PC-9 (cell line): ENCODE measurements at regions not wholly inside any gene's neighbourhood (a gene's known extent, or its start where the extent isn't known, plus 50 kb on each side); places are given as distances from the start of the nearest gene placed in this dataset.

Experiments used
- BruUV-seq: library from RNA; stranded (reverse); fragments of 400-500 nt; replicated peaks from 2 replicates; lab custom pipeline; 2021; lab: Mats Ljungman, UMichigan
- CTCF ChIA-PET: fragments of 300-600 bp; sonication (Branson Sonifier 250); formaldehyde crosslinking; loops from one replicate; lab custom pipeline; 2022; ENCODE audit warnings: antibody characterized with exemption; lab: Charles Lee
- POLR2A ChIA-PET: fragments of 300-600 bp; sonication (Branson Sonifier 250); formaldehyde crosslinking; loops from one replicate; lab custom pipeline; 2022; ENCODE audit warnings: antibody characterized with exemption; ENCODE audit not compliant: unreplicated experiment; lab: Charles Lee
- DNase-seq, 2 experiments: peaks; one replicate each; pipeline versions ENCODE4 v3.0.0 to v3.0.0-alpha.2; 2015 to 2022; ENCODE audit warnings: mixed read lengths in 1 of 2
- H2AFZ ChIP-seq: fragments of 200-600 bp; sonication (generic); 2 replicates; pipeline ENCODE4 v1.8.1; 2017; ENCODE audit warnings: antibody characterized with exemption
- H3F3A ChIP-seq: fragments of 200-600 bp; sonication (generic); 2 replicates; pipeline ENCODE4 v1.8.1; 2017; ENCODE audit warnings: antibody characterized with exemption, mild to moderate bottlenecking, low read depth; ENCODE audit not compliant: insufficient read depth
- H3K27ac ChIP-seq: fragments of 200-600 bp; sonication (generic); 2 replicates; pipeline ENCODE4 v1.6.1; 2016; ENCODE audit warnings: mixed run types
- H3K27me3 ChIP-seq: fragments of 200-600 bp; sonication (generic); 2 replicates; pipeline ENCODE4 v1.6.1; 2016; ENCODE audit warnings: low read depth, mixed run types; ENCODE audit not compliant: insufficient read depth
- H3K36me3 ChIP-seq: fragments of 200-600 bp; sonication (generic); 2 replicates; pipeline ENCODE4 v1.6.1; 2016; ENCODE audit warnings: low read depth, mixed run types
- H3K4me1 ChIP-seq: fragments of 200-600 bp; sonication (generic); replicated peaks from 2 replicates; pipeline ENCODE4 v1.6.1; 2016; ENCODE audit warnings: mixed run types; ENCODE audit not compliant: insufficient read depth
- H3K4me2 ChIP-seq: fragments of 200-600 bp; sonication (generic); 2 replicates; pipeline ENCODE4 v1.6.1; 2017; ENCODE audit warnings: mixed run types
- H3K4me3 ChIP-seq: fragments of 200-600 bp; sonication (generic); 2 replicates; pipeline ENCODE4 v1.6.1; 2016; ENCODE audit warnings: mixed run types
- H3K79me2 ChIP-seq: fragments of 200-600 bp; sonication (generic); 2 replicates; pipeline ENCODE4 v1.6.1; 2017; ENCODE audit warnings: low read depth, mixed run types
- H3K9me2 ChIP-seq: fragments of 200-600 bp; sonication (generic); 2 replicates; pipeline ENCODE4 v1.8.1; 2017; ENCODE audit warnings: mild to moderate bottlenecking; ENCODE audit not compliant: insufficient read depth
- H3K9me3 ChIP-seq: fragments of 200-600 bp; sonication (generic); 2 replicates; pipeline ENCODE4 v1.8.1; 2016; ENCODE audit warnings: low read depth; ENCODE audit not compliant: insufficient read depth
- H4K20me1 ChIP-seq: fragments of 200-600 bp; sonication (generic); 2 replicates; pipeline ENCODE4 v1.8.1; 2017; ENCODE audit not compliant: insufficient read depth
- CTCF ChIP-seq: fragments of 200-600 bp; sonication (generic); conservative IDR thresholded peaks from 2 replicates; pipeline ENCODE4 v1.6.1; 2017; ENCODE audit warnings: mixed run types, antibody characterized with exemption, mild to moderate bottlenecking, moderate library complexity
- EZH2 ChIP-seq: fragments of 200-600 bp; sonication (generic); IDR thresholded peaks from 2 replicates; pipeline ENCODE4 v1.8.0; 2017; ENCODE audit warnings: antibody characterized with exemption, low read depth
- intact Hi-C: fragments of 100-400 bp; cut with micrococcal nuclease; formaldehyde crosslinking; loops from one replicate; pipeline ENCODE4 v1.10.0; 2022; ENCODE audit not compliant: unreplicated experiment

GRCh38 chr10:100659361-100660098 lies 85.9 kb upstream of the PAX2 start:
- Histone ChIP-seq H3K9me3 (no peaks in the 10 kb centered on the region), H2AFZ (no peak overlapping the region), H3F3A (no peaks in the 10 kb centered on the region), H3K79me2 (no peaks in the 10 kb centered on the region), H3K9me2 (no peaks in the 10 kb centered on the region), H3K4me1 (no peaks in the 10 kb centered on the region), H3K27ac (no peak overlapping the region), H3K36me3 (no peaks in the 10 kb centered on the region), H3K27me3 (peaks cover 24% of the 10 kb centered on the region), H4K20me1 (no peaks in the 10 kb centered on the region), H3K4me2 (no peak overlapping the region), H3K4me3 (no peak overlapping the region)
- CTCF ChIA-PET, result no interaction called here
- no TSS peak for BruUV-seq
- POLR2A ChIA-PET, result no interaction called here
- intact Hi-C loops, result no loop called here
- no peak for DNase-seq
- TF ChIP-seq EZH2 (no peak), CTCF (no peak)

GRCh38 chr10:100660365-100660764 lies 85.0 kb upstream of the PAX2 start:
- H3K79me2 ChIP-seq, result no peaks in the 10 kb centered on the region
- H3K27ac ChIP-seq, result no peak overlapping the region
- BruUV-seq, result no TSS peak
- peaks cover 28% of the 10 kb centered on the region for H3K27me3 ChIP-seq
- TF ChIP-seq CTCF, result no peak
- TF ChIP-seq EZH2, result no peak
- no peak overlapping the region for H2AFZ ChIP-seq
- no peak for DNase-seq
- no peaks in the 10 kb centered on the region for H3K36me3 ChIP-seq
- H3K9me3 ChIP-seq, result no peaks in the 10 kb centered on the region
- POLR2A ChIA-PET, result no interaction called here
- H3K9me2 ChIP-seq, result no peaks in the 10 kb centered on the region
- no peaks in the 10 kb centered on the region for H3F3A ChIP-seq
- intact Hi-C loops, result no loop called here
- CTCF ChIA-PET, result no interaction called here
- H3K4me2 ChIP-seq, result no peak overlapping the region
- no peaks in the 10 kb centered on the region for H4K20me1 ChIP-seq
- no peak overlapping the region for H3K4me3 ChIP-seq
- H3K4me1 ChIP-seq, result no peaks in the 10 kb centered on the region

GRCh38 chr10:100660945-100661344 lies 84.4 kb upstream of the PAX2 start:
- Histone ChIP-seq H3K27ac (no peak overlapping the region), H3F3A (no peaks in the 10 kb centered on the region), H3K4me3 (no peak overlapping the region), H3K27me3 (peaks cover 33% of the 10 kb centered on the region), H3K79me2 (no peaks in the 10 kb centered on the region), H4K20me1 (no peaks in the 10 kb centered on the region), H3K9me2 (no peaks in the 10 kb centered on the region), H3K36me3 (no peaks in the 10 kb centered on the region), H3K4me1 (no peaks in the 10 kb centered on the region), H3K4me2 (no peak overlapping the region), H2AFZ (no peak overlapping the region), H3K9me3 (no peaks in the 10 kb centered on the region)
- TF ChIP-seq CTCF (no peak), EZH2 (no peak)
- intact Hi-C loops, result no loop called here
- POLR2A ChIA-PET, result no interaction called here
- CTCF ChIA-PET, result no interaction called here
- no TSS peak for BruUV-seq
- DNase-seq, result no peak
